GM23248 (cell line): ENCODE measurements at regions not wholly inside any gene's neighbourhood (a gene's known extent, or its start where the extent isn't known, plus 50 kb on each side); places are given as distances from the start of the nearest gene placed in this dataset.

Experiments used
- EZH2 ChIP-seq: fragments of 200-600 bp; sonication (generic); IDR thresholded peaks from 2 replicates; pipeline ENCODE4 v1.6.1; 2018; ENCODE audit warnings: antibody characterized with exemption, mild to moderate bottlenecking; ENCODE audit not compliant: insufficient read depth, poor library complexity, severe bottlenecking
- EZH2phosphoT487 ChIP-seq: fragments of 200-600 bp; sonication (generic); IDR thresholded peaks from 2 replicates; pipeline ENCODE4 v1.6.1; 2018; ENCODE audit warnings: antibody characterized with exemption, moderate library complexity, mild to moderate bottlenecking, low read depth; ENCODE audit not compliant: insufficient read depth

DNA sequence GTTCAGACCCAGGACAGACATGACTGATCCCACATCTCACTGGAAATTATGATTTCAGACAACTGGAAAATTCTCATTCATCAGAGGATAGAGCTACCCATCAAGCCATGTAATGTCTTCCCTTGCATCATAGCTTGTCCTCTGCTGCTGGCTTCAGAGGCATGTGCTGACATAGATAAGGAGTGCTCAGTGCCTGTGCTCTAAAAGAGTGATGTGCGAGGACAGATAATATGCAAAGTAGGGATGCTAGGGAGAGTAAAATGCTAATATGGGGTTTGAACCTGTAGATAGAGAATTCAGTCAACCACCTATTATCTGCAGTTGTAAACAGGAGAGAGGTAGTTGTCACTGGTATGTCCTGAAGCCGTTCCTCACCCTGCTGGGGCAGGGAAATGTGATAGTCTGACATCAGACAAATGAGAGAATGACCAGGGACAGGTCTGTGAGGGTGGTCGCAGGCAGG, 349.7 kb upstream of the CCL2 start:
- TF ChIP-seq EZH2, result no peak
- no peak for TF ChIP-seq EZH2phosphoT487
